Neural cell (in vitro differentiated cells): ENCODE measurements at regions not wholly inside any gene's neighbourhood (a gene's known extent, or its start where the extent isn't known, plus 50 kb on each side); places are given as distances from the start of the nearest gene placed in this dataset.

Source experiments
- H2AFZ ChIP-seq: fragments of 200-600, 300-800 bp; sonication (generic), shearing (Covaris generic); 2 replicates; pipeline ENCODE4 v1.6.0; 2014; ENCODE audit warnings: low read depth, mild to moderate bottlenecking, antibody characterized with exemption, low read length, moderate library complexity
- H3F3A ChIP-seq: fragments of 200-600 bp; shearing (Covaris generic); 2 replicates; pipeline ENCODE4 v1.6.1; 2016; ENCODE audit warnings: mild to moderate bottlenecking, moderate library complexity, mixed read lengths, antibody characterized with exemption, low read length; ENCODE audit not compliant: insufficient read depth, poor library complexity, severe bottlenecking
- H3K27ac ChIP-seq: fragments of 200-600, 300-800 bp; sonication (generic), shearing (Covaris generic); 2 replicates; pipeline ENCODE4 v1.5.1; 2014; ENCODE audit warnings: mild to moderate bottlenecking, low read length, moderate library complexity
- H3K27me3 ChIP-seq: fragments of 300-800, 200-600 bp; sonication (generic), shearing (Covaris generic); 2 replicates; pipeline ENCODE4 v1.6.0; 2014; ENCODE audit warnings: mild to moderate bottlenecking, low read depth, low read length, moderate library complexity; ENCODE audit not compliant: insufficient read depth
- H3K36me3 ChIP-seq: fragments of 300-800, 200-600 bp; sonication (generic), shearing (Covaris generic); 2 replicates; pipeline ENCODE4 v1.5.1; 2014; ENCODE audit warnings: mild to moderate bottlenecking, antibody characterized with exemption, low read length, moderate library complexity; ENCODE audit not compliant: insufficient read depth
- H3K4me2 ChIP-seq: fragments of 300-800, 200-600 bp; sonication (generic), shearing (Covaris generic); 2 replicates; pipeline ENCODE4 v1.6.0; 2014; ENCODE audit warnings: mild to moderate bottlenecking, low read length
- H3K4me3 ChIP-seq: fragments of 300-800, 200-600 bp; sonication (generic), shearing (Covaris generic); 2 replicates; pipeline ENCODE4 v1.5.1; 2014; ENCODE audit warnings: mild to moderate bottlenecking, low read length, moderate library complexity
- H3K79me2 ChIP-seq: fragments of 200-600 bp; shearing (Covaris generic); replicated peaks from 2 replicates; pipeline ENCODE4 v1.6.0; 2014; ENCODE audit warnings: mild to moderate bottlenecking, low read length, moderate library complexity; ENCODE audit not compliant: insufficient read depth
- H3K9ac ChIP-seq: fragments of 300-800, 200-600 bp; sonication (generic), shearing (Covaris generic); 2 replicates; pipeline ENCODE4 v1.6.1; 2016; ENCODE audit warnings: mild to moderate bottlenecking, low read length, mixed read lengths
- H3K9me2 ChIP-seq: fragments of 200-600 bp; shearing (Covaris generic); 2 replicates; pipeline ENCODE4 v1.6.1; 2016; ENCODE audit warnings: mild to moderate bottlenecking, low read length, mixed read lengths; ENCODE audit not compliant: insufficient read depth
- H3K9me3 ChIP-seq: fragments of 200-600, 300-800 bp; sonication (generic), shearing (Covaris generic); 2 replicates; pipeline ENCODE4 v1.6.1; 2016; ENCODE audit warnings: mild to moderate bottlenecking, mixed run types, low read length, moderate library complexity, mixed read lengths
- H4K20me1 ChIP-seq: fragments of 200-600 bp; shearing (Covaris generic); 2 replicates; pipeline ENCODE4 v1.6.1; 2016; ENCODE audit warnings: mild to moderate bottlenecking, mixed run types; ENCODE audit not compliant: insufficient read depth
- EP300 ChIP-seq: fragments of 450-650 bp; conservative IDR thresholded peaks from 2 replicates; pipeline ENCODE4 v1.6.1; 2014; ENCODE audit warnings: antibody characterized with exemption, mild to moderate bottlenecking, moderate library complexity; ENCODE audit not compliant: poor library complexity, severe bottlenecking
- MXI1 ChIP-seq: fragments of 450-650 bp; conservative IDR thresholded peaks from 2 replicates; pipeline ENCODE4 v1.6.1; 2014; ENCODE audit warnings: antibody characterized with exemption, mild to moderate bottlenecking; ENCODE audit not compliant: poor library complexity, severe bottlenecking
- RAD21 ChIP-seq: fragments of 450-650 bp; conservative IDR thresholded peaks from 2 replicates; pipeline ENCODE4 v1.6.1; 2014; ENCODE audit warnings: antibody characterized with exemption, mild to moderate bottlenecking, moderate library complexity
- REST ChIP-seq: IDR thresholded peaks from 2 replicates; pipeline ENCODE4 v1.6.1; 2012; ENCODE audit warnings: borderline replicate concordance
- TF ChIP-seq, protein P1 (sequence below): fragments of 450-650 bp; IDR thresholded peaks from 2 replicates; pipeline ENCODE4 v1.5.1; 2014; ENCODE audit warnings: antibody characterized with exemption, mild to moderate bottlenecking, moderate library complexity; ENCODE audit not compliant: poor library complexity, severe bottlenecking

DNA sequence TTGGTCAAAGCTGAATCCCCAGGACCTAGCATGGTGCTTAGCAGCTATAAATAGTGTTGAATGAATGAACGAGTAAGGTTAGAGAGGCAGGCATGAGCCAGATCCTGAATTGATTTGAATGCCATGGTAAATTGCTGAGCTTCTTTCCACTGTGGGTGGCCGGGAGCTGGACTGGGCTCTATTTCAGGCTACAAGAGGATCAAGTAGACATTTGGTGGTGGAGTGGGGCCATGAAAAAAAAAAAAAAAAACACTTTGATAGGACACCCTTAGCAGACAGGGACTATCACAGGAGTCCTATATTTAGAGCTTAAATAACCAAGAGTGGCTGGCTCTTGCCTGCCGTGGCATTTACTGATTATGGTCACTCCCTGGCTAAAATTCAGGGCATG lies 77.6 kb downstream of the MIAT start:
- Histone ChIP-seq H3K27ac (no peak overlapping the region), H3F3A (no peaks in the 10 kb centered on the region), H3K27me3 (no peaks in the 10 kb centered on the region), H3K4me3 (no peak overlapping the region), H3K4me2 (no peak overlapping the region), H3K79me2 (no peaks in the 10 kb centered on the region), H3K9me2 (no peaks in the 10 kb centered on the region), H3K36me3 (no peaks in the 10 kb centered on the region), H3K9me3 (no peaks in the 10 kb centered on the region), H2AFZ (no peak overlapping the region), H3K9ac (no peak overlapping the region), H4K20me1 (no peaks in the 10 kb centered on the region)
- TF ChIP-seq REST = no peak

DNA sequence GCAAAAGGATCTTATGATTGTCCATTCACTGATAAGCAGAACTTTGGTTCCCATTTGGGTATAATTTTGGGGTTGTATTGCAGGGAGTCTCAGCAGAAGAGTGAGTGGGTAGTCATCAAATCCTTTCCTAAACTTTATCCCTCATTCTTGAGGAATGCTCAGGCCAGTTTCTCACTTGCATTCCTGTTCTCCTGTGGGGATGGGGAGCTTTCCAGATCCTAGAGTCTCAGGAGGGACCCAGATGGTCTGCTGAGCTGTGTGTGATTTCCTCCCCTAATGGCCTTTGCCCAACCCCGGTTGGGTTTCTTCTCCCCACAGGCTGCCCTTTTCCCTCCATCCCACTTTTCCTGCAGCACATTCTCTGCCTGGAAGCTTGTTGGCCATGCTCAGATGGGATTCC lies 79.9 kb downstream of the MIAT start:
- no peak for TF ChIP-seq MXI1
- no peak for TF ChIP-seq REST
- TF ChIP-seq RAD21 = no peak
- TF ChIP-seq, protein P1, sequence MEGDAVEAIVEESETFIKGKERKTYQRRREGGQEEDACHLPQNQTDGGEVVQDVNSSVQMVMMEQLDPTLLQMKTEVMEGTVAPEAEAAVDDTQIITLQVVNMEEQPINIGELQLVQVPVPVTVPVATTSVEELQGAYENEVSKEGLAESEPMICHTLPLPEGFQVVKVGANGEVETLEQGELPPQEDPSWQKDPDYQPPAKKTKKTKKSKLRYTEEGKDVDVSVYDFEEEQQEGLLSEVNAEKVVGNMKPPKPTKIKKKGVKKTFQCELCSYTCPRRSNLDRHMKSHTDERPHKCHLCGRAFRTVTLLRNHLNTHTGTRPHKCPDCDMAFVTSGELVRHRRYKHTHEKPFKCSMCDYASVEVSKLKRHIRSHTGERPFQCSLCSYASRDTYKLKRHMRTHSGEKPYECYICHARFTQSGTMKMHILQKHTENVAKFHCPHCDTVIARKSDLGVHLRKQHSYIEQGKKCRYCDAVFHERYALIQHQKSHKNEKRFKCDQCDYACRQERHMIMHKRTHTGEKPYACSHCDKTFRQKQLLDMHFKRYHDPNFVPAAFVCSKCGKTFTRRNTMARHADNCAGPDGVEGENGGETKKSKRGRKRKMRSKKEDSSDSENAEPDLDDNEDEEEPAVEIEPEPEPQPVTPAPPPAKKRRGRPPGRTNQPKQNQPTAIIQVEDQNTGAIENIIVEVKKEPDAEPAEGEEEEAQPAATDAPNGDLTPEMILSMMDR = no peak
- no peak for TF ChIP-seq EP300
- H3K79me2 ChIP-seq = no peaks in the 10 kb centered on the region
- H3K9me3 ChIP-seq = no peaks in the 10 kb centered on the region
- no peaks in the 10 kb centered on the region for H3K27me3 ChIP-seq
- no peak overlapping the region for H3K27ac ChIP-seq
- no peaks in the 10 kb centered on the region for H3F3A ChIP-seq
- no peak overlapping the region for H2AFZ ChIP-seq
- no peak overlapping the region for H3K4me2 ChIP-seq
- no peaks in the 10 kb centered on the region for H3K36me3 ChIP-seq
- no peaks in the 10 kb centered on the region for H3K9me2 ChIP-seq
- no peak overlapping the region for H3K9ac ChIP-seq
- H4K20me1 ChIP-seq = no peaks in the 10 kb centered on the region
- H3K4me3 ChIP-seq = no peak overlapping the region
